ENCODE measurements at regions not wholly inside any gene's neighbourhood (a gene's known extent, or its start where the extent isn't known, plus 50 kb on each side); places are given as distances from the start of the nearest gene placed in this dataset.

DNA sequence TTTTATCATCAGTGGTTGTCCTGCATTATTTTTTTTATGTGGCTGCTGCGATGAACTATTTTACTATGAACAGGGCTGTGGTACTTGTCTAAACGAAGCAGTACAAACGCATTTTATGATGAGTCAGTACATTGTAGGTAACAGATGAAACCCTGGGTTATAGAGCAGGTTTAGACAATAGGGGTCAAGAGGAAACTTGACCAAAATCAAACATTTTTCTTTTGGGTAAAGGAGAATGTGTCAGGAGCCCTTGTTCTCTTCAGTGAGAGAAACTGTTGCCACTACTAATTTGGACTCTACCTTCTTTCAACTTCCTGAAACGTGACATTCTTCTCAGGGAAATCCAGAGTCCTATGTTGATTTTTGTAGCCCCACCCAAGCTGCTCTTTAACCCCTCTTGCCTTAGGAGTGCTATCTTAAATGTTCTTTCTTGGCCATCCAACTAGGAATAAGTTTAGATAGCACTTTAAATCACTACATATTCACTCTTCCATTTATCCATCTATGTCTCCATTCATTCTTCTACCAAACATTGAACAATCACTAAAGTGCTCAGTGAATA lies 415.8 kb upstream of the NR3C2 start:
- H3K9me3 ChIP-seq, result no peaks in the 10 kb centered on the region
- no peaks in the 10 kb centered on the region for H3K27me3 ChIP-seq
- H3K4me3 ChIP-seq, result no peak overlapping the region
- no peaks in the 10 kb centered on the region for H3K36me3 ChIP-seq
- H3K4me1 ChIP-seq (ENCODE audit: insufficient read depth), result no peaks in the 10 kb centered on the region
- WGBS, 3 donors, result 60 to 74% (median 73%) methylated on average over 4 of the region's 4 CpGs
- no peak for TF ChIP-seq POLR2A (IDR thresholded peaks at IDR 0.05)
- TF ChIP-seq, protein P1, sequence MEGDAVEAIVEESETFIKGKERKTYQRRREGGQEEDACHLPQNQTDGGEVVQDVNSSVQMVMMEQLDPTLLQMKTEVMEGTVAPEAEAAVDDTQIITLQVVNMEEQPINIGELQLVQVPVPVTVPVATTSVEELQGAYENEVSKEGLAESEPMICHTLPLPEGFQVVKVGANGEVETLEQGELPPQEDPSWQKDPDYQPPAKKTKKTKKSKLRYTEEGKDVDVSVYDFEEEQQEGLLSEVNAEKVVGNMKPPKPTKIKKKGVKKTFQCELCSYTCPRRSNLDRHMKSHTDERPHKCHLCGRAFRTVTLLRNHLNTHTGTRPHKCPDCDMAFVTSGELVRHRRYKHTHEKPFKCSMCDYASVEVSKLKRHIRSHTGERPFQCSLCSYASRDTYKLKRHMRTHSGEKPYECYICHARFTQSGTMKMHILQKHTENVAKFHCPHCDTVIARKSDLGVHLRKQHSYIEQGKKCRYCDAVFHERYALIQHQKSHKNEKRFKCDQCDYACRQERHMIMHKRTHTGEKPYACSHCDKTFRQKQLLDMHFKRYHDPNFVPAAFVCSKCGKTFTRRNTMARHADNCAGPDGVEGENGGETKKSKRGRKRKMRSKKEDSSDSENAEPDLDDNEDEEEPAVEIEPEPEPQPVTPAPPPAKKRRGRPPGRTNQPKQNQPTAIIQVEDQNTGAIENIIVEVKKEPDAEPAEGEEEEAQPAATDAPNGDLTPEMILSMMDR (IDR thresholded peaks at IDR 0.05), result no peak
- no peak for TF ChIP-seq EP300 (IDR thresholded peaks at IDR 0.05)
- no peak for DNase-seq
- intact Hi-C loops (cut with DNase I), result no loop called here
- no peak overlapping the region for H3K27ac ChIP-seq

DNA sequence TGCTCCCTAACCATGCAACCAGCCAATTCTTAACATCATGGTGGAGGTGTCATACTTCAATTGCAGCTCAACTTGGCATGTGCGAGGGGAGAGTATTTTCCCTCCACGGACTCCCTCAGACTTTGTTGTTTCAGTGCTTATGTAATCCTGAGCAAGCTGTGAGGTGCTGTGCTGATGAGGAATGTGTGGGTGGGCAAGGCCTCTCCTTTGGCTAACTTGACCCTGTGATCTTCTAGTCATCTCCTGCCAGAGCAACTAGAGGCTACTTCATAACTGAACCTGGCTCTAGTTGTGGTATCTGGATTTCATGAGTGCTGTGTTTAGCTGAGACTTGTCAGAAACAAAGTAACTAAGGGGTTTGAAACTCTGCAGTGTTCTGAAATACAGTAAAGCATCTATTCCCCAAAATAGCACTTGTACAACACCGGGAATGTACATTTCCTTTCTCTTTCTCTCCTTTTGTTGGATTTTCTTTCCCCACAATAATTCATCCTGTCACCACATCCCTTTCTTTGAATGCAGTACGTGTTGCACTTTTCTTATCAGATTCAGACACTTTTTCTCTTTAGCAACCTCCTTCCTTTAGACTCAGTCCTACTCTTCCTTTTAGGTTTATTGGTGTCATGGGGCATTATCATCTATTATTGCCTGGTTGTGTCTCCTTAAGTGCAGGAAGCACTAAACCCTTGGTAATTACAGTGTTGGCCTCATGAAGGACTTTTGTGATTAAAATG lies 415.2 kb upstream of the NR3C2 start:
- intact Hi-C loops (cut with DNase I), result no loop called here
- TF ChIP-seq, protein P1 (IDR thresholded peaks at IDR 0.05), result no peak
- TF ChIP-seq POLR2A (IDR thresholded peaks at IDR 0.05) (no peak), EP300 (IDR thresholded peaks at IDR 0.05) (no peak)
- DNase-seq, result no peak
- H3K27ac ChIP-seq, result no peak overlapping the region
- no peaks in the 10 kb centered on the region for H3K4me1 ChIP-seq (ENCODE audit: insufficient read depth)
- H3K27me3 ChIP-seq, result no peaks in the 10 kb centered on the region
- H3K9me3 ChIP-seq, result no peaks in the 10 kb centered on the region
- H3K36me3 ChIP-seq, result no peaks in the 10 kb centered on the region
- WGBS, 3 donors, result 29 to 36% (median 31%) methylated on average over 4 of the region's 4 CpGs
- no peak overlapping the region for H3K4me3 ChIP-seq

DNA sequence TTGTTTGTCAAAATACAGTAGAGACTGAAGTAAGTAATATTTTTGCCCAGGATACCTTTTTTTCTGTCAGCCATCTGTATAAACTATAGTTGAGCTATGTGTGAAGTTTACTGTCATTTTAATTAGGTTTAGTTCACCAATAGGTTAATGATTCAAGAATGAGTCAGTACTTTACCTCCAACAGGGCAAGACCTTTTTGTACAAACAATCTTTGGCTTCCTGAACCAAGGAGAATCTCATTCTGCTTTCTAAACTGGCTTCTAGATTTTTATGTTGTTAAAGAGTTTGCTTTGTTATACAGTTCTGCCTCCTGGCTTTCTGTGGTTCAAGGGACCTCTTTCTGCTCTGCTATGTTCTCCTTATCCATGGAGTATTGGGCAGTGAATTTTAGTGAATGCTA lies 412.0 kb upstream of the NR3C2 start:
- no peak overlapping the region for H3K4me3 ChIP-seq
- H3K36me3 ChIP-seq, result no peaks in the 10 kb centered on the region
- H3K27me3 ChIP-seq, result no peaks in the 10 kb centered on the region
- intact Hi-C loops (cut with DNase I), result no loop called here
- H3K4me1 ChIP-seq (ENCODE audit: insufficient read depth), result no peaks in the 10 kb centered on the region
- DNase-seq, result no peak
- no peak overlapping the region for H3K27ac ChIP-seq
- no peak for TF ChIP-seq POLR2A (IDR thresholded peaks at IDR 0.05)
- TF ChIP-seq, protein P1 (IDR thresholded peaks at IDR 0.05), result no peak
- H3K9me3 ChIP-seq, result no peaks in the 10 kb centered on the region

DNA sequence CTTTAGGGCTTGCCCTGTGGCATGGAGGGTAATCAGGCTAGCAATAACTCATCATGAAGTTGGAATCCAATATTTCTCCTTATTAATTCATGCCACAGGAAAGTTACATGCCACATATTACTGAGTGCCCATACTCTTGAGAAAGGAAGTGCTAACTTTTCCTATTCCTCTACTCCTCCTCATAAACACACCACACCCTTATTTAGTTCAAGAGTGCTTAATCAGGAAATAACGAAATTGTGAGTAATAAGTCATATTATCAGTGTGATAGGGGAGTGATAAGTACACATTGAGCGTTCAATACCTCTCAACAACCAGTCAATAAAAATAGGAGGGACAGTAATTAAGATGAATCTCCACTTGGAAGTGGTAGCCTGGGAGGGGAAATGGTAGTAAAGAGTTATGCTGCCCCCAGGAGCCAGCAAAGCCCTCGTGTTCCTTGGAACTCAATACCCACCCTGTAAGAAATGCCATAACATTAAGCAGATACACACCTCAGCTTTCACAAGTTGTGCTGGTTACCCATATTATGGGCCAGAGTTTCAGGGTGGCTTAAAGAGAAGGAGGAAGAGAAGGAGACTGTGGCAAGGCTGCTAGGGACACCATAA lies 410.0 kb upstream of the NR3C2 start:
- Histone ChIP-seq H3K9me3 (no peaks in the 10 kb centered on the region), H3K4me1 (ENCODE audit: insufficient read depth) (no peaks in the 10 kb centered on the region), H3K27ac (no peak overlapping the region), H3K36me3 (no peaks in the 10 kb centered on the region), H3K27me3 (no peaks in the 10 kb centered on the region), H3K4me3 (no peak overlapping the region)
- intact Hi-C loops (cut with DNase I), result no loop called here
- TF ChIP-seq POLR2A (IDR thresholded peaks at IDR 0.05), result no peak
- TF ChIP-seq, protein P1 (IDR thresholded peaks at IDR 0.05), result no peak
- TF ChIP-seq EP300 (IDR thresholded peaks at IDR 0.05), result no peak
- no peak for DNase-seq
- 32 to 44% (median 36%) methylated on average over 3 of the region's 3 CpGs for WGBS, 3 donors
